GM23338 (cell line): ENCODE measurements at regions not wholly inside any gene's neighbourhood (a gene's known extent, or its start where the extent isn't known, plus 50 kb on each side); places are given as distances from the start of the nearest gene placed in this dataset.

Experiments used
- ATAC-seq: fragments of 200-7000 bp; cut with Tn5 transposase; 3 replicates; pipeline ENCODE4 v1.9.1; 2020
- DNase-seq: peaks from one replicate; pipeline ENCODE4 v3.0.0-alpha.2; 2015; ENCODE audit warnings: low spot score
- H2AFZ ChIP-seq: fragments of 200-600 bp; sonication (generic); 2 replicates; pipeline ENCODE4 v1.8.0; 2016; ENCODE audit warnings: antibody characterized with exemption, mild to moderate bottlenecking, moderate library complexity
- H3F3A ChIP-seq: fragments of 200-600 bp; sonication (generic); replicated peaks from 2 replicates; pipeline ENCODE4 v1.8.0; 2017; ENCODE audit warnings: antibody characterized with exemption, mixed run types, low read depth
- H3K27ac ChIP-seq: fragments of 200-600 bp; sonication (generic); 2 replicates; pipeline ENCODE4 v1.6.1; 2016; ENCODE audit warnings: low read depth
- H3K27me3 ChIP-seq: fragments of 200-600 bp; sonication (generic); 2 replicates; pipeline ENCODE4 v1.8.0; 2016; ENCODE audit warnings: mild to moderate bottlenecking, mixed run types, moderate library complexity; ENCODE audit not compliant: insufficient read depth
- H3K36me3 ChIP-seq: fragments of 200-600 bp; sonication (generic); 2 replicates; pipeline ENCODE4 v1.8.0; 2016; ENCODE audit warnings: mild to moderate bottlenecking; ENCODE audit not compliant: insufficient read depth
- H3K4me1 ChIP-seq: fragments of 200-600 bp; sonication (generic); 2 replicates; pipeline ENCODE4 v1.8.0; 2016; ENCODE audit warnings: mild to moderate bottlenecking, moderate library complexity; ENCODE audit not compliant: insufficient read depth
- H3K4me2 ChIP-seq: fragments of 200-600 bp; sonication (generic); 2 replicates; pipeline ENCODE4 v1.7.1; 2017; ENCODE audit warnings: mixed run types
- H3K4me3 ChIP-seq: fragments of 200-600 bp; sonication (generic); 2 replicates; pipeline ENCODE4 v1.6.1; 2016; ENCODE audit warnings: mixed run types
- H3K79me2 ChIP-seq: fragments of 200-600 bp; sonication (generic); replicated peaks from 2 replicates; pipeline ENCODE4 v1.8.0; 2017; ENCODE audit warnings: mild to moderate bottlenecking; ENCODE audit not compliant: insufficient read depth
- H3K9me2 ChIP-seq: fragments of 200-600 bp; sonication (generic); 2 replicates; pipeline ENCODE4 v1.8.0; 2017; ENCODE audit not compliant: insufficient read depth
- H4K20me1 ChIP-seq: fragments of 200-600 bp; sonication (generic); replicated peaks from 2 replicates; pipeline ENCODE4 v1.8.0; 2017; ENCODE audit warnings: mild to moderate bottlenecking; ENCODE audit not compliant: insufficient read depth
- H3K27ac Mint-ChIP-seq: 2 replicates; pipeline ENCODE4 v1.8.0; 2020; ENCODE audit warnings: inconsistent platforms, mild to moderate bottlenecking, moderate library complexity, mixed read lengths
- H3K27me3 Mint-ChIP-seq: 3 replicates; pipeline ENCODE4 v1.8.0; 2022; ENCODE audit warnings: low read depth, mild to moderate bottlenecking, moderate library complexity, mixed read lengths, inconsistent platforms; ENCODE audit not compliant: insufficient read depth, poor library complexity
- H3K36me3 Mint-ChIP-seq: 3 replicates; pipeline ENCODE4 v1.8.0; 2021; ENCODE audit warnings: low read depth, mild to moderate bottlenecking, inconsistent platforms, moderate library complexity, mixed read lengths
- H3K4me1 Mint-ChIP-seq: 3 replicates; pipeline ENCODE4 v1.8.0; 2020; ENCODE audit warnings: mild to moderate bottlenecking, inconsistent platforms, mixed read lengths
- H3K4me3 Mint-ChIP-seq: 3 replicates; pipeline ENCODE4 v1.8.0; 2021; ENCODE audit warnings: moderate library complexity, mild to moderate bottlenecking, inconsistent platforms, mixed read lengths
- H3K9me3 Mint-ChIP-seq: 3 replicates; pipeline ENCODE4 v1.8.0; 2020; ENCODE audit warnings: moderate library complexity, mild to moderate bottlenecking, inconsistent platforms, mixed read lengths
- CREB1 ChIP-seq: fragments of 250-450 bp; sonication (Bioruptor Pico); IDR thresholded peaks from 2 replicates; pipeline ENCODE4 v1.5.0; 2020; ENCODE audit warnings: low read depth, mild to moderate bottlenecking, moderate library complexity
- EZH2phosphoT487 ChIP-seq: fragments of 200-600 bp; sonication (generic); IDR thresholded peaks from one replicate; pipeline ENCODE4 v1.8.1; 2018; ENCODE audit warnings: antibody characterized with exemption; ENCODE audit not compliant: unreplicated experiment
- POLR2AphosphoS5 ChIP-seq: IDR thresholded peaks from 2 replicates; pipeline ENCODE4 v1.6.1; 2016; ENCODE audit warnings: antibody characterized with exemption, low read depth
- ZNF114 ChIP-seq: fragments of 250-450 bp; sonication (Bioruptor Pico); IDR thresholded peaks from 2 replicates; pipeline ENCODE4 v1.5.0; 2020; ENCODE audit warnings: mild to moderate bottlenecking, moderate library complexity
- ZNF331 ChIP-seq: fragments of 250-450 bp; sonication (Bioruptor Pico); IDR thresholded peaks from 2 replicates; pipeline ENCODE4 v1.5.0; 2020; ENCODE audit warnings: low read depth, mild to moderate bottlenecking, moderate library complexity
- TF ChIP-seq, protein P1 (sequence below): IDR thresholded peaks from one replicate; pipeline ENCODE4 v1.6.1; 2018; ENCODE audit warnings: antibody characterized with exemption; ENCODE audit not compliant: unreplicated experiment
- TF ChIP-seq, protein P2 (sequence below): IDR thresholded peaks from 2 replicates; pipeline ENCODE4 v1.6.1; 2016; ENCODE audit warnings: antibody characterized with exemption
- TF ChIP-seq, protein P3 (sequence below): fragments of 250-450 bp; sonication (Bioruptor Pico); IDR thresholded peaks from 2 replicates; pipeline ENCODE4 v1.5.0; 2020; ENCODE audit warnings: mild to moderate bottlenecking, moderate library complexity

DNA sequence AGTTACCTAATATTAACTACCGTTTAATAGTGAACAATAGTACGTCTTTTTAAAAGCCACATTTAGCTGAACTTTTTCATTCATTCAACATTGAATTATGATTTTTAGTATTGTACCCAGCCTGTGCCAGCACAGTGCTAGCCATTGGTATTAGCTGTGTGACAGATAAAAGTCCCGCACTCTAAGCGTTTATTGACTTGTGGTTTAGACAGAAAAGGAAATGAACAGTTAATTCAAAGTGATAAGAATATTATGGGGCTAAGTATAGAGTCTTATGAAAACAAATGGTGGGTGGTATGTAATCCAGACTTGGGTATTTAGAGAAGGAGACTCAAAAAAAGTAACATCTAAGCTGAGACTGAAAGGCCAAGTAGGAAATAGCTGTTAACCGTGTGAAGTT is 202.3 kb downstream of the RPS12 start:
- Histone ChIP-seq H3K4me1 (no peaks in the 10 kb centered on the region), H3K36me3 (no peaks in the 10 kb centered on the region), H3K79me2 (no peaks in the 10 kb centered on the region), H4K20me1 (no peaks in the 10 kb centered on the region), H3K4me3 (no peak overlapping the region), H3K9me2 (peaks cover 4% of the 10 kb centered on the region; the same call in 1 of the 2 replicates), H2AFZ (no peak overlapping the region), H3K27me3 (no peaks in the 10 kb centered on the region), H3K27ac (no peak overlapping the region), H3F3A (no peaks in the 10 kb centered on the region), H3K4me2 (no peak overlapping the region)
- Mint-ChIP-seq H3K4me1 (peaks cover 3% of the 10 kb centered on the region; the same call in 1 of the 3 replicates), H3K36me3 (no peaks in the 10 kb centered on the region), H3K27me3 (no peaks in the 10 kb centered on the region), H3K9me3 (no peaks in the 10 kb centered on the region), H3K27ac (no peak overlapping the region), H3K4me3 (no peak overlapping the region)
- TF ChIP-seq, protein P1, sequence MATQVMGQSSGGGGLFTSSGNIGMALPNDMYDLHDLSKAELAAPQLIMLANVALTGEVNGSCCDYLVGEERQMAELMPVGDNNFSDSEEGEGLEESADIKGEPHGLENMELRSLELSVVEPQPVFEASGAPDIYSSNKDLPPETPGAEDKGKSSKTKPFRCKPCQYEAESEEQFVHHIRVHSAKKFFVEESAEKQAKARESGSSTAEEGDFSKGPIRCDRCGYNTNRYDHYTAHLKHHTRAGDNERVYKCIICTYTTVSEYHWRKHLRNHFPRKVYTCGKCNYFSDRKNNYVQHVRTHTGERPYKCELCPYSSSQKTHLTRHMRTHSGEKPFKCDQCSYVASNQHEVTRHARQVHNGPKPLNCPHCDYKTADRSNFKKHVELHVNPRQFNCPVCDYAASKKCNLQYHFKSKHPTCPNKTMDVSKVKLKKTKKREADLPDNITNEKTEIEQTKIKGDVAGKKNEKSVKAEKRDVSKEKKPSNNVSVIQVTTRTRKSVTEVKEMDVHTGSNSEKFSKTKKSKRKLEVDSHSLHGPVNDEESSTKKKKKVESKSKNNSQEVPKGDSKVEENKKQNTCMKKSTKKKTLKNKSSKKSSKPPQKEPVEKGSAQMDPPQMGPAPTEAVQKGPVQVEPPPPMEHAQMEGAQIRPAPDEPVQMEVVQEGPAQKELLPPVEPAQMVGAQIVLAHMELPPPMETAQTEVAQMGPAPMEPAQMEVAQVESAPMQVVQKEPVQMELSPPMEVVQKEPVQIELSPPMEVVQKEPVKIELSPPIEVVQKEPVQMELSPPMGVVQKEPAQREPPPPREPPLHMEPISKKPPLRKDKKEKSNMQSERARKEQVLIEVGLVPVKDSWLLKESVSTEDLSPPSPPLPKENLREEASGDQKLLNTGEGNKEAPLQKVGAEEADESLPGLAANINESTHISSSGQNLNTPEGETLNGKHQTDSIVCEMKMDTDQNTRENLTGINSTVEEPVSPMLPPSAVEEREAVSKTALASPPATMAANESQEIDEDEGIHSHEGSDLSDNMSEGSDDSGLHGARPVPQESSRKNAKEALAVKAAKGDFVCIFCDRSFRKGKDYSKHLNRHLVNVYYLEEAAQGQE: no peak
- no peak for TF ChIP-seq ZNF114 (CRISPR knock-in tag)
- no peak for TF ChIP-seq POLR2AphosphoS5
- no peak for TF ChIP-seq EZH2phosphoT487
- TF ChIP-seq, protein P2, sequence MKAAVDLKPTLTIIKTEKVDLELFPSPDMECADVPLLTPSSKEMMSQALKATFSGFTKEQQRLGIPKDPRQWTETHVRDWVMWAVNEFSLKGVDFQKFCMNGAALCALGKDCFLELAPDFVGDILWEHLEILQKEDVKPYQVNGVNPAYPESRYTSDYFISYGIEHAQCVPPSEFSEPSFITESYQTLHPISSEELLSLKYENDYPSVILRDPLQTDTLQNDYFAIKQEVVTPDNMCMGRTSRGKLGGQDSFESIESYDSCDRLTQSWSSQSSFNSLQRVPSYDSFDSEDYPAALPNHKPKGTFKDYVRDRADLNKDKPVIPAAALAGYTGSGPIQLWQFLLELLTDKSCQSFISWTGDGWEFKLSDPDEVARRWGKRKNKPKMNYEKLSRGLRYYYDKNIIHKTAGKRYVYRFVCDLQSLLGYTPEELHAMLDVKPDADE: no peak
- no peak for TF ChIP-seq CREB1 (CRISPR knock-in tag)
- DNase-seq (no peak), ATAC-seq (no peak)

DNA sequence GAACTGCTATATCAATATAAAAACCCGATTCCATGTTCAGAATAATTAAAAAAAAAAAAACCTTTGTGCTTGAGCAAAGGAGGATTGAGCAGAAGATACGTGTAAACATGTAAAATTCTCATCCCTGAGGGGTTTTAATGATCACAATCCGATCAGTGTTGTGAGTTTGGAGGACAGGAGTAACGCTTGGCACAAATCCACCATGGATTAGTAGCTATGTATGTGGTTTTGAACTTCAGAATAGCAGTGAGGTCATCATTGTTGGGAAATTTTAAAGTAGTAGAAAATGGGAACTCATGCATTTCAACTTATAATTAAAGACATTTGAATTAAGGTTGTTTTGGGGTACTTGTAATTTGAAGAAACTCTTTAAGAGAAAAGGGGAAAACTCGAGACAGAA is 203.2 kb downstream of the RPS12 start:
- Histone ChIP-seq H3K4me2 (no peak overlapping the region), H3K36me3 (no peaks in the 10 kb centered on the region), H3K4me1 (no peaks in the 10 kb centered on the region), H3K27ac (no peak overlapping the region), H3K79me2 (no peaks in the 10 kb centered on the region), H3K4me3 (no peak overlapping the region), H3F3A (no peaks in the 10 kb centered on the region), H4K20me1 (no peaks in the 10 kb centered on the region), H3K9me2 (peaks cover 4% of the 10 kb centered on the region; the same call in 1 of the 2 replicates), H2AFZ (no peak overlapping the region), H3K27me3 (no peaks in the 10 kb centered on the region)
- no peaks in the 10 kb centered on the region for H3K36me3 Mint-ChIP-seq
- no peaks in the 10 kb centered on the region for H3K27me3 Mint-ChIP-seq
- TF ChIP-seq EZH2phosphoT487: no peak
- TF ChIP-seq, protein P3, sequence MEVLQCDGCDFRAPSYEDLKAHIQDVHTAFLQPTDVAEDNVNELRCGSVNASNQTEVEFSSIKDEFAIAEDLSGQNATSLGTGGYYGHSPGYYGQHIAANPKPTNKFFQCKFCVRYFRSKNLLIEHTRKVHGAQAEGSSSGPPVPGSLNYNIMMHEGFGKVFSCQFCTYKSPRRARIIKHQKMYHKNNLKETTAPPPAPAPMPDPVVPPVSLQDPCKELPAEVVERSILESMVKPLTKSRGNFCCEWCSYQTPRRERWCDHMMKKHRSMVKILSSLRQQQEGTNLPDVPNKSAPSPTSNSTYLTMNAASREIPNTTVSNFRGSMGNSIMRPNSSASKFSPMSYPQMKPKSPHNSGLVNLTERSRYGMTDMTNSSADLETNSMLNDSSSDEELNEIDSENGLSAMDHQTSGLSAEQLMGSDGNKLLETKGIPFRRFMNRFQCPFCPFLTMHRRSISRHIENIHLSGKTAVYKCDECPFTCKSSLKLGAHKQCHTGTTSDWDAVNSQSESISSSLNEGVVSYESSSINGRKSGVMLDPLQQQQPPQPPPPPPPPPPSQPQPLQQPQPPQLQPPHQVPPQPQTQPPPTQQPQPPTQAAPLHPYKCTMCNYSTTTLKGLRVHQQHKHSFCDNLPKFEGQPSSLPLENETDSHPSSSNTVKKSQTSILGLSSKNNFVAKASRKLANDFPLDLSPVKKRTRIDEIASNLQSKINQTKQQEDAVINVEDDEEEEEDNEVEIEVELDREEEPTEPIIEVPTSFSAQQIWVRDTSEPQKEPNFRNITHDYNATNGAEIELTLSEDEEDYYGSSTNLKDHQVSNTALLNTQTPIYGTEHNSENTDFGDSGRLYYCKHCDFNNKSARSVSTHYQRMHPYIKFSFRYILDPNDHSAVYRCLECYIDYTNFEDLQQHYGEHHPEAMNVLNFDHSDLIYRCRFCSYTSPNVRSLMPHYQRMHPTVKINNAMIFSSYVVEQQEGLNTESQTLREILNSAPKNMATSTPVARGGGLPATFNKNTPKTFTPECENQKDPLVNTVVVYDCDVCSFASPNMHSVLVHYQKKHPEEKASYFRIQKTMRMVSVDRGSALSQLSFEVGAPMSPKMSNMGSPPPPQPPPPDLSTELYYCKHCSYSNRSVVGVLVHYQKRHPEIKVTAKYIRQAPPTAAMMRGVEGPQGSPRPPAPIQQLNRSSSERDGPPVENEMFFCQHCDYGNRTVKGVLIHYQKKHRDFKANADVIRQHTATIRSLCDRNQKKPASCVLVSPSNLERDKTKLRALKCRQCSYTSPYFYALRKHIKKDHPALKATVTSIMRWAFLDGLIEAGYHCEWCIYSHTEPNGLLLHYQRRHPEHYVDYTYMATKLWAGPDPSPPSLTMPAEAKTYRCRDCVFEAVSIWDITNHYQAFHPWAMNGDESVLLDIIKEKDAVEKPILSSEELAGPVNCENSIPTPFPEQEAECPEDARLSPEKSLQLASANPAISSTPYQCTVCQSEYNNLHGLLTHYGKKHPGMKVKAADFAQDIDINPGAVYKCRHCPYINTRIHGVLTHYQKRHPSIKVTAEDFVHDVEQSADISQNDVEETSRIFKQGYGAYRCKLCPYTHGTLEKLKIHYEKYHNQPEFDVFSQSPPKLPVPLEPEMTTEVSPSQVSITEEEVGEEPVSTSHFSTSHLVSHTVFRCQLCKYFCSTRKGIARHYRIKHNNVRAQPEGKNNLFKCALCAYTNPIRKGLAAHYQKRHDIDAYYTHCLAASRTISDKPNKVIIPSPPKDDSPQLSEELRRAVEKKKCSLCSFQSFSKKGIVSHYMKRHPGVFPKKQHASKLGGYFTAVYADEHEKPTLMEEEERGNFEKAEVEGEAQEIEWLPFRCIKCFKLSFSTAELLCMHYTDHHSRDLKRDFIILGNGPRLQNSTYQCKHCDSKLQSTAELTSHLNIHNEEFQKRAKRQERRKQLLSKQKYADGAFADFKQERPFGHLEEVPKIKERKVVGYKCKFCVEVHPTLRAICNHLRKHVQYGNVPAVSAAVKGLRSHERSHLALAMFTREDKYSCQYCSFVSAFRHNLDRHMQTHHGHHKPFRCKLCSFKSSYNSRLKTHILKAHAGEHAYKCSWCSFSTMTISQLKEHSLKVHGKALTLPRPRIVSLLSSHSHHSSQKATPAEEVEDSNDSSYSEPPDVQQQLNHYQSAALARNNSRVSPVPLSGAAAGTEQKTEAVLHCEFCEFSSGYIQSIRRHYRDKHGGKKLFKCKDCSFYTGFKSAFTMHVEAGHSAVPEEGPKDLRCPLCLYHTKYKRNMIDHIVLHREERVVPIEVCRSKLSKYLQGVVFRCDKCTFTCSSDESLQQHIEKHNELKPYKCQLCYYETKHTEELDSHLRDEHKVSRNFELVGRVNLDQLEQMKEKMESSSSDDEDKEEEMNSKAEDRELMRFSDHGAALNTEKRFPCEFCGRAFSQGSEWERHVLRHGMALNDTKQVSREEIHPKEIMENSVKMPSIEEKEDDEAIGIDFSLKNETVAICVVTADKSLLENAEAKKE: no peak
- TF ChIP-seq, protein P2: no peak
- no peak for TF ChIP-seq ZNF331 (CRISPR knock-in tag)
- DNase-seq (no peak), ATAC-seq (no peak)
- no peak overlapping the region for H3K4me3 Mint-ChIP-seq
- peaks cover 3% of the 10 kb centered on the region; the same call in 1 of the 3 replicates for H3K4me1 Mint-ChIP-seq
- H3K27ac Mint-ChIP-seq: no peak overlapping the region
- H3K9me3 Mint-ChIP-seq: no peaks in the 10 kb centered on the region
